SK-N-SH treated with all-trans-retinoic acid at 6 μM for 48 hours (cell line): ENCODE measurements at regions not wholly inside any gene's neighbourhood (a gene's known extent, or its start where the extent isn't known, plus 50 kb on each side); places are given as distances from the start of the nearest gene placed in this dataset.

Experiments used
- ATAC-seq: fragments of 200-7000 bp; cut with Tn5 transposase; 3 replicates; pipeline ENCODE4 v1.9.1; 2020; ENCODE audit warnings: mild to moderate bottlenecking, moderate library complexity
- ARNTL ChIP-seq: fragments of 450-650 bp; formaldehyde crosslinking; IDR thresholded peaks from 2 replicates; pipeline ENCODE4 v1.5.0; 2020; ENCODE audit warnings: low read depth, mild to moderate bottlenecking, moderate library complexity, borderline replicate concordance
- BACH2 ChIP-seq: fragments of 250-450 bp; sonication (Bioruptor Pico); IDR thresholded peaks from 2 replicates; pipeline ENCODE4 v1.9.0; 2021; ENCODE audit warnings: mild to moderate bottlenecking, borderline replicate concordance
- CSDC2 ChIP-seq: fragments of 250-450 bp; sonication (Bioruptor Pico); IDR thresholded peaks from 2 replicates; pipeline ENCODE4 v1.5.0; 2020; ENCODE audit warnings: mild to moderate bottlenecking, moderate library complexity
- ESRRG ChIP-seq: fragments of 250-450 bp; sonication (Bioruptor Pico); IDR thresholded peaks from 2 replicates; pipeline ENCODE4 v1.6.1; 2021; ENCODE audit warnings: mild to moderate bottlenecking
- GLIS3 ChIP-seq: fragments of 250-450 bp; sonication (Bioruptor Pico); IDR thresholded peaks from 2 replicates; pipeline ENCODE4 v1.5.0; 2020; ENCODE audit warnings: mild to moderate bottlenecking, moderate library complexity
- ISL1 ChIP-seq: fragments of 250-450 bp; sonication (Bioruptor Pico); IDR thresholded peaks from 2 replicates; pipeline ENCODE4 v2.1.2; 2022; ENCODE audit warnings: mild to moderate bottlenecking, moderate library complexity
- OSR1 ChIP-seq: fragments of 250-450 bp; sonication (Bioruptor Pico); IDR thresholded peaks from 2 replicates; pipeline ENCODE4 v1.8.0; 2022; ENCODE audit warnings: moderate library complexity, mild to moderate bottlenecking, inconsistent platforms
- PPARA ChIP-seq: fragments of 250-450 bp; sonication (Bioruptor Pico); IDR thresholded peaks from 2 replicates; pipeline ENCODE4 v1.5.0; 2020; ENCODE audit warnings: mild to moderate bottlenecking, borderline replicate concordance
- RARB ChIP-seq: fragments of 250-450 bp; sonication (Bioruptor Pico); IDR thresholded peaks from 2 replicates; pipeline ENCODE4 v1.8.0; 2021; ENCODE audit warnings: mild to moderate bottlenecking, moderate library complexity
- SNAI2 ChIP-seq: fragments of 250-450 bp; sonication (Bioruptor Pico); IDR thresholded peaks from 2 replicates; pipeline ENCODE4 v1.5.0; 2020; ENCODE audit warnings: mild to moderate bottlenecking, moderate library complexity
- TCF4 ChIP-seq: fragments of 250-450 bp; sonication (Bioruptor Pico); IDR thresholded peaks from 2 replicates; pipeline ENCODE4 v1.8.0; 2021; ENCODE audit warnings: mild to moderate bottlenecking, moderate library complexity, borderline replicate concordance
- TOX ChIP-seq: fragments of 250-450 bp; sonication (Bioruptor Pico); IDR thresholded peaks from 2 replicates; pipeline ENCODE4 v1.8.0; 2021; ENCODE audit warnings: mild to moderate bottlenecking, moderate library complexity, borderline replicate concordance
- ZC3H10 ChIP-seq: fragments of 250-450 bp; sonication (Bioruptor Pico); IDR thresholded peaks from 2 replicates; pipeline ENCODE4 v1.5.1; 2021; ENCODE audit warnings: mild to moderate bottlenecking, moderate library complexity
- ZFP3 ChIP-seq: fragments of 250-450 bp; sonication (Bioruptor Pico); IDR thresholded peaks from 2 replicates; pipeline ENCODE4 v1.5.0; 2020; ENCODE audit warnings: mild to moderate bottlenecking, moderate library complexity
- ZFP30 ChIP-seq: fragments of 450-650 bp; formaldehyde crosslinking; IDR thresholded peaks from 2 replicates; pipeline ENCODE4 v1.5.0; 2022; ENCODE audit warnings: mild to moderate bottlenecking, moderate library complexity
- ZNF565 ChIP-seq: fragments of 450-650 bp; formaldehyde crosslinking; conservative IDR thresholded peaks from 2 replicates; pipeline ENCODE4 v1.5.0; 2020; ENCODE audit warnings: low read depth, mild to moderate bottlenecking, moderate library complexity
- ZNF70 ChIP-seq: fragments of 450-650 bp; formaldehyde crosslinking; IDR thresholded peaks from 2 replicates; pipeline ENCODE4 v1.5.0; 2020; ENCODE audit warnings: mild to moderate bottlenecking, moderate library complexity
- ZNF8 ChIP-seq: fragments of 450-650 bp; formaldehyde crosslinking; IDR thresholded peaks from 2 replicates; pipeline ENCODE4 v1.5.0; 2020; ENCODE audit warnings: mild to moderate bottlenecking, moderate library complexity
- TF ChIP-seq, protein P1 (sequence below): fragments of 250-450 bp; sonication (Bioruptor Pico); IDR thresholded peaks from 2 replicates; pipeline ENCODE4 v1.5.0; 2020; ENCODE audit warnings: mild to moderate bottlenecking, moderate library complexity
- TF ChIP-seq, protein P2 (sequence below): fragments of 250-450 bp; sonication (Bioruptor Pico); IDR thresholded peaks from 2 replicates; pipeline ENCODE4 v1.8.0; 2020; ENCODE audit warnings: mild to moderate bottlenecking, moderate library complexity, borderline replicate concordance
- TF ChIP-seq, protein P3 (sequence below): fragments of 250-450 bp; sonication (Bioruptor Pico); IDR thresholded peaks from 2 replicates; pipeline ENCODE4 v1.5.1; 2020; ENCODE audit warnings: low read depth, mild to moderate bottlenecking, moderate library complexity
- TF ChIP-seq, protein P4 (sequence below): fragments of 250-450 bp; sonication (Bioruptor Pico); IDR thresholded peaks from 2 replicates; pipeline ENCODE4 v1.5.1; 2021; ENCODE audit warnings: mild to moderate bottlenecking, moderate library complexity

DNA sequence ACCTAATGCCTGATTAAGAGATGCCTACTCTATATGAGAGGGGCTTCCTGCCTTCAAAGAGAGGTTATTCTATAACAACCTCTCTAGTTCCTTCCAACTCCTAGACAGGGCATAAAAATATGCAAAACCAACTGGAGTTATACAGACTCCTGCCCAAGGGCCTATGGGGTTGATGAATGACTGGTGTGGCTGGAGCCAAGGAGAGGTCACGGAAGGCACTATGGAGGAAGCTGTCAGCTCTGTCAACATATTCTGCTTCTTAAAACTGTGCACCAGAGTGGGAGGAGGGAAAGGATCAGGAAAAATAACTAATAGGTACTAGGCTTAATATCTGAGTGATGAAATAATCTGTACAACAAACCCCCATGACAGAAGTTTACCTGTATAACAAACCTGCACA, 120.9 kb upstream of the CDC42EP3 start:
- ATAC-seq = no peak
- TF ChIP-seq ARNTL (CRISPR knock-in tag) (no peak), ZFP3 (no peak), SNAI2 (CRISPR knock-in tag) (no peak), OSR1 (no peak), GLIS3 (CRISPR knock-in tag) (no peak)
- TF ChIP-seq, protein P1, sequence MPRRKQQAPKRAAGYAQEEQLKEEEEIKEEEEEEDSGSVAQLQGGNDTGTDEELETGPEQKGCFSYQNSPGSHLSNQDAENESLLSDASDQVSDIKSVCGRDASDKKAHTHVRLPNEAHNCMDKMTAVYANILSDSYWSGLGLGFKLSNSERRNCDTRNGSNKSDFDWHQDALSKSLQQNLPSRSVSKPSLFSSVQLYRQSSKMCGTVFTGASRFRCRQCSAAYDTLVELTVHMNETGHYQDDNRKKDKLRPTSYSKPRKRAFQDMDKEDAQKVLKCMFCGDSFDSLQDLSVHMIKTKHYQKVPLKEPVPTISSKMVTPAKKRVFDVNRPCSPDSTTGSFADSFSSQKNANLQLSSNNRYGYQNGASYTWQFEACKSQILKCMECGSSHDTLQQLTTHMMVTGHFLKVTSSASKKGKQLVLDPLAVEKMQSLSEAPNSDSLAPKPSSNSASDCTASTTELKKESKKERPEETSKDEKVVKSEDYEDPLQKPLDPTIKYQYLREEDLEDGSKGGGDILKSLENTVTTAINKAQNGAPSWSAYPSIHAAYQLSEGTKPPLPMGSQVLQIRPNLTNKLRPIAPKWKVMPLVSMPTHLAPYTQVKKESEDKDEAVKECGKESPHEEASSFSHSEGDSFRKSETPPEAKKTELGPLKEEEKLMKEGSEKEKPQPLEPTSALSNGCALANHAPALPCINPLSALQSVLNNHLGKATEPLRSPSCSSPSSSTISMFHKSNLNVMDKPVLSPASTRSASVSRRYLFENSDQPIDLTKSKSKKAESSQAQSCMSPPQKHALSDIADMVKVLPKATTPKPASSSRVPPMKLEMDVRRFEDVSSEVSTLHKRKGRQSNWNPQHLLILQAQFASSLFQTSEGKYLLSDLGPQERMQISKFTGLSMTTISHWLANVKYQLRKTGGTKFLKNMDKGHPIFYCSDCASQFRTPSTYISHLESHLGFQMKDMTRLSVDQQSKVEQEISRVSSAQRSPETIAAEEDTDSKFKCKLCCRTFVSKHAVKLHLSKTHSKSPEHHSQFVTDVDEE (CRISPR knock-in tag) = no peak

DNA sequence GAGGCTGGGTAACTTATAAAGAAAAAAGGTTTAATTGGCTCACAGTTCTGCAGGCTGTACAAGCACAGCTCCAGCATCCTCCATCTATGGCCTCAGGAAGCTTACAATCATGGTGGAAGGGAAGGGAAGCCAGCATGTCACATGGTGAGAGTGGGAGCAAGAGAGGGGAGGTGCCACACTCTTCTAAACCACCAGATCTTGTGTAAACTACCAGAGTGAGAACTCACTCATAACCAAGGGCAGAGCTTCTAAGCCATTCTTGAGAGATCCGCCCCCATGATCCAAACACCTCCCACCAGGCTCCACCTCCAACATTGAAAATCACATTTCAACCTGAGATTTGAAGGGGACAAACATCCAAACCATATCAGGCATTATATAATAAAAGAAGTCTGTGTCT, 121.6 kb upstream of the CDC42EP3 start:
- ATAC-seq = no peak
- TF ChIP-seq, protein P2, sequence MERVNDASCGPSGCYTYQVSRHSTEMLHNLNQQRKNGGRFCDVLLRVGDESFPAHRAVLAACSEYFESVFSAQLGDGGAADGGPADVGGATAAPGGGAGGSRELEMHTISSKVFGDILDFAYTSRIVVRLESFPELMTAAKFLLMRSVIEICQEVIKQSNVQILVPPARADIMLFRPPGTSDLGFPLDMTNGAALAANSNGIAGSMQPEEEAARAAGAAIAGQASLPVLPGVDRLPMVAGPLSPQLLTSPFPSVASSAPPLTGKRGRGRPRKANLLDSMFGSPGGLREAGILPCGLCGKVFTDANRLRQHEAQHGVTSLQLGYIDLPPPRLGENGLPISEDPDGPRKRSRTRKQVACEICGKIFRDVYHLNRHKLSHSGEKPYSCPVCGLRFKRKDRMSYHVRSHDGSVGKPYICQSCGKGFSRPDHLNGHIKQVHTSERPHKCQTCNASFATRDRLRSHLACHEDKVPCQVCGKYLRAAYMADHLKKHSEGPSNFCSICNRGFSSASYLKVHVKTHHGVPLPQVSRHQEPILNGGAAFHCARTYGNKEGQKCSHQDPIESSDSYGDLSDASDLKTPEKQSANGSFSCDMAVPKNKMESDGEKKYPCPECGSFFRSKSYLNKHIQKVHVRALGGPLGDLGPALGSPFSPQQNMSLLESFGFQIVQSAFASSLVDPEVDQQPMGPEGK (CRISPR knock-in tag) = no peak
- no peak for TF ChIP-seq ISL1
- TF ChIP-seq SNAI2 (CRISPR knock-in tag) = no peak
- TF ChIP-seq PPARA (CRISPR knock-in tag) = no peak
- no peak for TF ChIP-seq GLIS3 (CRISPR knock-in tag)
- TF ChIP-seq ZFP30 (CRISPR knock-in tag) = no peak
- TF ChIP-seq ZC3H10 = no peak
- TF ChIP-seq BACH2 (CRISPR knock-in tag) = no peak
- TF ChIP-seq TOX (CRISPR knock-in tag) = no peak
- TF ChIP-seq ZNF565 (CRISPR knock-in tag) = no peak
- TF ChIP-seq ZNF8 = no peak
- no peak for TF ChIP-seq CSDC2
- TF ChIP-seq, protein P3, sequence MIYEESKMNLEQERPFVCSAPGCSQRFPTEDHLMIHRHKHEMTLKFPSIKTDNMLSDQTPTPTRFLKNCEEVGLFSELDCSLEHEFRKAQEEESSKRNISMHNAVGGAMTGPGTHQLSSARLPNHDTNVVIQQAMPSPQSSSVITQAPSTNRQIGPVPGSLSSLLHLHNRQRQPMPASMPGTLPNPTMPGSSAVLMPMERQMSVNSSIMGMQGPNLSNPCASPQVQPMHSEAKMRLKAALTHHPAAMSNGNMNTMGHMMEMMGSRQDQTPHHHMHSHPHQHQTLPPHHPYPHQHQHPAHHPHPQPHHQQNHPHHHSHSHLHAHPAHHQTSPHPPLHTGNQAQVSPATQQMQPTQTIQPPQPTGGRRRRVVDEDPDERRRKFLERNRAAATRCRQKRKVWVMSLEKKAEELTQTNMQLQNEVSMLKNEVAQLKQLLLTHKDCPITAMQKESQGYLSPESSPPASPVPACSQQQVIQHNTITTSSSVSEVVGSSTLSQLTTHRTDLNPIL (CRISPR knock-in tag) = no peak
- no peak for TF ChIP-seq ZFP3
- TF ChIP-seq, protein P4, sequence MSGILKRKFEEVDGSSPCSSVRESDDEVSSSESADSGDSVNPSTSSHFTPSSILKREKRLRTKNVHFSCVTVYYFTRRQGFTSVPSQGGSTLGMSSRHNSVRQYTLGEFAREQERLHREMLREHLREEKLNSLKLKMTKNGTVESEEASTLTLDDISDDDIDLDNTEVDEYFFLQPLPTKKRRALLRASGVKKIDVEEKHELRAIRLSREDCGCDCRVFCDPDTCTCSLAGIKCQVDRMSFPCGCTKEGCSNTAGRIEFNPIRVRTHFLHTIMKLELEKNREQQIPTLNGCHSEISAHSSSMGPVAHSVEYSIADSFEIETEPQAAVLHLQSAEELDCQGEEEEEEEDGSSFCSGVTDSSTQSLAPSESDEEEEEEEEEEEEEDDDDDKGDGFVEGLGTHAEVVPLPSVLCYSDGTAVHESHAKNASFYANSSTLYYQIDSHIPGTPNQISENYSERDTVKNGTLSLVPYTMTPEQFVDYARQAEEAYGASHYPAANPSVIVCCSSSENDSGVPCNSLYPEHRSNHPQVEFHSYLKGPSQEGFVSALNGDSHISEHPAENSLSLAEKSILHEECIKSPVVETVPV = no peak
- TF ChIP-seq ZNF70 = no peak
- no peak for TF ChIP-seq OSR1
- TF ChIP-seq ARNTL (CRISPR knock-in tag) = no peak
- TF ChIP-seq RARB = no peak

DNA sequence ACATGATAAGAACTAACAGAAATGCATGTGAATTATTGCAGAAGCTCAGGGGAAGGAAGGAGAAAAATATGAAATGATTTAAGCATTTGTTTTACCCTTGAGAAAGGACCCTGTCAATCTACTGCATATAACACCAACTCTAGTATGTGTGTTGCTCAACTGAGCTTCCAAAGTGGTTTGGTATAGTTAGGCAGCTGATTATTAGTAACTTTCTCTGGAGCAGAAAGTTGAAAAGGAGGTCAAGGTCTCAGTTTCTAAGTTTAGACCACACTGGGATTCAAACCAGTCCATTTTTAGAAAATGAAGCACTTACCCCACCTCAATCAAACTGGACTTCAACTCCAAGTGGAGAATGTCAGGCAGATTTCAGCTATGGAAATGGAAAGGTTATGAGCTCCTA, 123.3 kb upstream of the CDC42EP3 start:
- no peak for ATAC-seq
- TF ChIP-seq ISL1 (no peak), TCF4 (no peak), TOX (CRISPR knock-in tag) (no peak), ESRRG (CRISPR knock-in tag) (no peak), ZFP3 (no peak), BACH2 (CRISPR knock-in tag) (no peak), ZFP30 (CRISPR knock-in tag) (no peak), ARNTL (CRISPR knock-in tag) (no peak), RARB (no peak), ZNF70 (no peak), GLIS3 (CRISPR knock-in tag) (no peak), OSR1 (no peak), ZC3H10 (no peak), ZNF8 (no peak)
- TF ChIP-seq, protein P1 (CRISPR knock-in tag) = no peak
- TF ChIP-seq, protein P2 (CRISPR knock-in tag) = no peak
- TF ChIP-seq, protein P3 (CRISPR knock-in tag) = no peak
- TF ChIP-seq, protein P4 = no peak
